Skeletal muscle cell (primary cell): ENCODE measurements at regions not wholly inside any gene's neighbourhood (a gene's known extent, or its start where the extent isn't known, plus 50 kb on each side); places are given as distances from the start of the nearest gene placed in this dataset.
A peak's percentile ranks its signal among the peaks of the same experiment; 100 is the strongest.

Experiments used
- DNase-seq: peaks from one replicate; pipeline ENCODE4 v3.0.0-alpha.2; 2010; ENCODE audit warnings: low read depth
- H3K4me3 ChIP-seq: 2 replicates; pipeline ENCODE4 v1.5.1; 2011; ENCODE audit warnings: low read depth, mild to moderate bottlenecking, control low read depth, low read length, moderate library complexity

GRCh38 chr21:15149600-15150224, 84.9 kb upstream of the NRIP1 start:
- no peak overlapping the region for H3K4me3 ChIP-seq
- DNase-seq = no peak

DNA sequence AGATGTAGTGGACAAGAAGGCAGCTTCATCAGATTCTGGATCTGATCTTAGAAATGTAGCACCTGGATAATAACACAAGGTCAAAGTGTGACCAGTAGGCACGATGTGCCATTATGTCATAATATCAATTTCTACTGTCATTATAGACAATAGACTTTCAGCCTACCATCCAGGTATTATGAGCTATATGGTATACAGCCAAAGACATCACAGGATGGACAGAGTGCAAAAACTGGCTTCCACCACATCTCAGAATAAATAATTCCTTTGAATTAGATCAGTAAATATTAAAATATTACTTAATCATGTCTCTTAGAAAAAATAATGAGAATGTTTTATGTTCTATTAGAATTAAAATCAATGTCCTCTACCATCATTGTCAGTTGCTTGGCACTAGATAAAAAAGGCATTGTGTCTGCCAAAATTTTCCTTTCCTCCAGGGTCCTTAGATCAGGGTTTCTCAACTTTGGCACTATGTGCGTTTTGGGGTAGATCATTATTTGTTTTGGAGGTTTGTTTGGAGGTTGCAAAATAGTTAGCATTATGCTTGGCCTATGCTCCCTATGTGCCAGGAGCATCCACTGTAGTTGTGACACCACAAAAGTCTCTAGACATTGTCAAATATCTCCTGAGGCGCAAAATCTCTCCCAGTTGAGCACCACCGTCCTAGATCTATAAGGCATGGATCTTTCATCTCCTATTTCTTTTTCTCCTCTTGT, 86.7 kb upstream of the NRIP1 start:
- no peak overlapping the region for H3K4me3 ChIP-seq
- DNase-seq = no peak

DNA sequence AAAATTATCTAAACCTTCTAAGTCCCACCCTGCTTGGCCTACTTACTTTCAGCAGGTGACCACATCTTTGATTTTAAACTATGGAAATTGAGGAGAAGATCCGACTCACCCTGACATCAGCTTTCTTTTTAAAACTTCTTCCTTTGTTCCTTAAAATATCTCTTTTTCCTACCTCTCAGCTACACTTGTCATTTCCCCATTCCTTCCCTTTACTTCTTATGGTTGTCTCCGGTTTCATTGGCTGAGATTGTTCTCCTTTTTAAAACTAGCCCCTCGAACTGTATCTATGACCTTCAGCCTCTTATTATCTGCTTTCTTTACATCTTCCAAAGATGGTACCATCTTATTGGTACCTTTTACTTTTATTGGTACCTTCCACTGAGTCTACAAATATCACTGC, 87.8 kb upstream of the NRIP1 start:
- H3K4me3 ChIP-seq = no peak overlapping the region
- DNase-seq = no peak

GRCh38 chr21:15159382-15160020, 94.7 kb upstream of the NRIP1 start:
- DNase-seq = no peak
- no peak overlapping the region for H3K4me3 ChIP-seq

GRCh38 chr21:15160136-15160535, 95.3 kb upstream of the NRIP1 start:
- no peak for DNase-seq
- H3K4me3 ChIP-seq = no peak overlapping the region

GRCh38 chr21:15162921-15163320, 98.1 kb upstream of the NRIP1 start:
- H3K4me3 ChIP-seq = no peak overlapping the region
- DNase-seq = no peak

DNA sequence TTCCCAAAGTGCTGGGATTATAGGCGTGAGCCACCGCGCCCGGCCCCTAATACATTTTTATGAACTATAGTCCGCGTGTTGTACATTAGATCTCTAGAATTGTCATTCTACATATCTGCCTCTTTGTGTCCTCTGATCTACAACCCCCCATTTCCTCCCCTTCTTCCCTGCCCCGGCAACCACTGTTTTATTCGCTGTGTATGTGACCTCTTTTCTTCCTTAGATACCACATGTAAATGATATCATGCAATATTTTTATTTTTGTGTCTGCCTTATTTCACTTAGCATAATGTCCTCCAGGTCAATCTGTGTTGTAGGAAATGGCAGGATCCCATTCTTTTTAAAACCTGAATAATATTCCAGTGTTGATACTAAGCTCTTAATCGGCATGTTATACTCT, 99.5 kb upstream of the NRIP1 start:
- no peak for DNase-seq
- H3K4me3 ChIP-seq = no peak overlapping the region

GRCh38 chr21:15164678-15165303, 100.0 kb upstream of the NRIP1 start:
- H3K4me3 ChIP-seq = no peak overlapping the region
- DNase-seq = no peak

GRCh38 chr21:15170614-15171013, 105.8 kb upstream of the NRIP1 start:
- no peak for DNase-seq
- no peak overlapping the region for H3K4me3 ChIP-seq

DNA sequence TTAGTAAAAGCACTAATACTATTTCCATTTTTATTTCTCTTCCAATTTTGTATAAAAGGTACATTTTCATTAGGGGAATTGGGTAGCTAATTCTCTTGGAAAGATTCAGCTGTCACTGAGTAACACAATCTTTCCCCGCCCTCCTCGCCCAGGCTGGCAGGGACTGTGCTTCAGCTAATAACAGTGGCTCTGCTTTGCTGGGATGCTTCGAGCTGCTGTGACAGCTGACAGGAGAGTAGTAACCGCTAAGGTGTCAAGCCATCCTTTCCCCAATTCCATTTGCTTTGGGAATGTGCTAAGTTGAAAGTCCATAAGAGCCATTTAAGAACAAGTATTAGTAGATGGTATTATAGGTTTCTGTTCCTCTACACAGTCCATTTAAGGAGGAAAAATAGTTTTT, 106.7 kb upstream of the NRIP1 start:
- DNase-seq = no peak
- H3K4me3 ChIP-seq = no peak overlapping the region

DNA sequence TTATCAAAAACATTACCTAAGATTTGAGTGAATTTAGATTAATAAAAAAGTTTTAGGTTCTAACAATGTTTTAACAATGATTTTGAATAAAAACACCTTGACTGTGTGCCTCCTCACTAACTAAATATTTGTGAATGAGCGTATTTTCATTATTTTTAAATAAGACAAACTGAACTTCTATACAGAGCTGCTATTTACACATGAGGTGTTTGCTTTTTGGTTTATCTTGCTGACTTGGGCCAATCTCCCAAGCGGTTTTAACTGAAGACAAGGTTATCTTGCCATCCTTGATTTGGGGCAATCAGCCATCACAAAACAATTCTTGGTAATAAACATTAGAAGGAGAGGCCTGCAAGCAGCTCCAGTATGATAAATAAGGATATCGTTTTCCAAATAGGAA, 108.2 kb upstream of the NRIP1 start:
- DNase-seq = no peak
- H3K4me3 ChIP-seq = no peak overlapping the region

GRCh38 chr21:15174923-15175322, 110.1 kb upstream of the NRIP1 start:
- no peak overlapping the region for H3K4me3 ChIP-seq
- DNase-seq = no peak

DNA sequence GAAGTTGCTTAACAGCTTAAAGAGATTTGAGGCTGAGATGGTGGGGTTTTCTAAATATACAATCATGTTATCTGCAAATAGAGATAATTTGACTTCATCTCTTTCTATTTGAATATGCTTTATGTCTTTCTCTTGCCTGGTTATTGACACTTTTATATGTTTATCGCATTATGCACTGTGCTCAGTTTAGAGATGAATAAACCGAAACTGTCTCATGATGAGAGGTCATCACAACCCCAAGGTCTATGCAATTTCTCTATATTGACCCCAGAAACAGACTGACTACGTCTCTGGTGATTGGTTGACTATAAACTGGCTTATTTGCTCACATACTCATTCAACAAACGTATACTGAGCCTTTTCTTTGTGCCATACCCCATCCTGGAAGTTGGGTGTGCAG, 117.9 kb upstream of the NRIP1 start:
- no peak for DNase-seq
- no peak overlapping the region for H3K4me3 ChIP-seq

- DNase-seq = no peak
- H3K4me3 ChIP-seq = no peak overlapping the region
These were observed 119.0 kb upstream of the NRIP1 start for GRCh38 chr21:15183813-15184257.

GRCh38 chr21:15190412-15190811, 125.6 kb upstream of the NRIP1 start:
- DNase-seq = no peak
- H3K4me3 ChIP-seq = no peak overlapping the region

DNA sequence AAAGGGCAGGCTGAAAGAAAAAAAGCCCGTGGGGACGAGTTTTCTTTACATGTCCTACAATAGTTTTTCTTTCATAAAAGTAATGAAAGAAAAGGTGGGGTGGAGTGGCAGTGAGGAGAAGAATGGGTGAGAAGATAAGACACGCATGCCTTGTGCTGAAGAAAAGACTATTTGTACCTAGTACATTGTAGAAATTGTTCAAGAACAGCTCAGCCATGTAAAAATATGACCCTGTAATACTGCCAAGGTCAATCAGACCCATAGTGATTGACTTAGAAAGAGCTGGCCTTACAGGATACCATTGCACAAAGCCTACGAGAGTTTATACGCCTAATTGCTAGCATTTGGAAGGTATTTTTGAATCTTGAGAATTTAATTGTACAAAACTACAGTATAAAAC, 126.0 kb upstream of the NRIP1 start:
- DNase-seq = no peak
- no peak overlapping the region for H3K4me3 ChIP-seq

DNA sequence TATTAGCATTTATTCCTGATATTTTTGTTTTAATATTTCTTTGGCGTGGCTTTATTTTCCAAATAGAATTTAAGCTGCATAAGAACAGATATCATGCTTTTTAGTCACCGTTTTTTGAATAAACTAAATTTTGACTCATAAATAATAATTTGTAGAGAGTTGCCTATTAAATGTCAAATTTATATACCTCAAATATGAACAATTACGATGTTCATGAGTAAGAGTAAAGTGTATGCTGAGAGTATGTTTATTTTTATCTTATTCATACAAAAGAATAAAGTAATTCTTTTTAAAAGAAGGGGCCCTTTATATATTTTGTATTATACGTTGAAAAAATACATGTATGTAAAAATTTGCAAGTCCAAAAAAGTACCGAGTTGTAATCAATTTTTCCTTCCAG, 126.5 kb upstream of the NRIP1 start:
- DNase-seq = no peak
- H3K4me3 ChIP-seq = no peak overlapping the region

- DNase-seq = peak; percentile 85
These were observed 127.4 kb upstream of the NRIP1 start for GRCh38 chr21:15192243-15192642.

GRCh38 chr21:15193937-15194336, 129.1 kb upstream of the NRIP1 start:
- no peak for DNase-seq
- H3K4me3 ChIP-seq = no peak overlapping the region

More at GRCh38 chr21:15192243-15192642, 127.4 kb upstream of the NRIP1 start:
- no peak overlapping the region for H3K4me3 ChIP-seq

GRCh38 chr21:15195104-15195503, 130.3 kb upstream of the NRIP1 start:
- no peak overlapping the region for H3K4me3 ChIP-seq
- no peak for DNase-seq
